ENCODE measurements at regions not wholly inside any gene's neighbourhood (a gene's known extent, or its start where the extent isn't known, plus 50 kb on each side); places are given as distances from the start of the nearest gene placed in this dataset.

GRCh38 chr6:47163536-47163935 is 121.4 kb upstream of the ADGRF1 start:
- Histone ChIP-seq H3K4me1 (ENCODE audit: control insufficient read depth in 2 of 2, insufficient read depth in 2 of 2, low read length in 2 of 2) (no peaks in the 10 kb centered on the region), H3K36me3 (replicated peaks in 1 of 2; ENCODE audit: control extremely low read depth in 1 of 2, control insufficient read depth in 1 of 2, extremely low read depth in 1 of 2, insufficient read depth in 2 of 2, low read length in 1 of 2) (no peaks in the 10 kb centered on the region)
- POLR2A ChIA-PET, result no interaction called here

GRCh38 chr6:47162793-47163192 is 120.7 kb upstream of the ADGRF1 start:
- ATAC-seq (ENCODE audit: low read depth) (no peak), DNase-seq (no peak)
- no peak overlapping the region for H3K9ac ChIP-seq (ENCODE audit: low read length)
- H2AFZ ChIP-seq (ENCODE audit: insufficient read depth, low read depth, low read length, poor library complexity, severe bottlenecking), result no peak overlapping the region
- Mint-ChIP-seq H3K27me3 (no peaks in the 10 kb centered on the region), H3K27ac (no peak overlapping the region), H3K9me3 (ENCODE audit: insufficient read depth) (no peaks in the 10 kb centered on the region), H3K4me1 (peaks cover 4% of the 10 kb centered on the region), H3K4me3 (no peak overlapping the region)
- H3K27ac ChIP-seq (ENCODE audit: low read length in 2 of 2), result no peak overlapping the region
- no peaks in the 10 kb centered on the region for H3K27me3 ChIP-seq (replicated peaks in 1 of 4; ENCODE audit: control extremely low read depth in 1 of 4, control insufficient read depth in 3 of 4, insufficient read depth in 4 of 4, low read length in 3 of 4)
- no peaks in the 10 kb centered on the region for H3K9me3 ChIP-seq (ENCODE audit: control extremely low read depth in 1 of 3, control insufficient read depth in 2 of 3, insufficient read depth in 1 of 3, low read length in 2 of 3)
- no peaks in the 10 kb centered on the region for H3K79me2 ChIP-seq (ENCODE audit: control insufficient read depth, insufficient read depth, low read length)
- CTCF ChIA-PET, result no interaction called here
- POLR2A ChIA-PET, result no interaction called here
- TF ChIP-seq CTCF (IDR thresholded peaks at IDR 0.05), result no peak
- TF ChIP-seq EZH2 (IDR thresholded peaks at IDR 0.05; ENCODE audit: borderline replicate concordance, insufficient read depth, low read depth, low read length, poor library complexity, severe bottlenecking), result no peak
- intact Hi-C loops (cut with micrococcal nuclease), result no loop called here
- H3K4me2 ChIP-seq (replicated peaks; ENCODE audit: low read depth, low read length, poor library complexity, severe bottlenecking), result no peak overlapping the region
- H3K36me3 ChIP-seq (replicated peaks in 1 of 2; ENCODE audit: control extremely low read depth in 1 of 2, control insufficient read depth in 1 of 2, extremely low read depth in 1 of 2, insufficient read depth in 2 of 2, low read length in 1 of 2), result no peaks in the 10 kb centered on the region
- no peak overlapping the region for H3K4me3 ChIP-seq (ENCODE audit: control extremely low read depth in 1 of 5, extremely low read depth in 1 of 5, insufficient read depth in 1 of 5, low read depth in 2 of 5, low read length in 4 of 5)
- no peaks in the 10 kb centered on the region for H3K4me1 ChIP-seq (ENCODE audit: control insufficient read depth in 2 of 2, insufficient read depth in 2 of 2, low read length in 2 of 2)
- H4K20me1 ChIP-seq (ENCODE audit: control insufficient read depth, insufficient read depth, low read length, poor library complexity, severe bottlenecking), result no peaks in the 10 kb centered on the region
- WGBS (ENCODE audit: insufficient coverage), result 30% methylated on average over 2 of the region's 2 CpGs

More at GRCh38 chr6:47163536-47163935, 121.4 kb upstream of the ADGRF1 start:
- H3K27me3 Mint-ChIP-seq, result no peaks in the 10 kb centered on the region
- H3K79me2 ChIP-seq (ENCODE audit: control insufficient read depth, insufficient read depth, low read length), result no peaks in the 10 kb centered on the region
- no peaks in the 10 kb centered on the region for H4K20me1 ChIP-seq (ENCODE audit: control insufficient read depth, insufficient read depth, low read length, poor library complexity, severe bottlenecking)
- DNase-seq (no peak), ATAC-seq (ENCODE audit: low read depth) (no peak)
- H3K27ac ChIP-seq (ENCODE audit: low read length in 2 of 2), result no peak overlapping the region
- H3K4me2 ChIP-seq (replicated peaks; ENCODE audit: low read depth, low read length, poor library complexity, severe bottlenecking), result no peak overlapping the region
- TF ChIP-seq CTCF (IDR thresholded peaks at IDR 0.05) (no peak), EZH2 (IDR thresholded peaks at IDR 0.05; ENCODE audit: borderline replicate concordance, insufficient read depth, low read depth, low read length, poor library complexity, severe bottlenecking) (no peak)
- WGBS (ENCODE audit: insufficient coverage), result 71% methylated on average over 1 of the region's 3 CpGs
- peaks cover 4% of the 10 kb centered on the region for H3K4me1 Mint-ChIP-seq
- no peaks in the 10 kb centered on the region for H3K9me3 ChIP-seq (ENCODE audit: control extremely low read depth in 1 of 3, control insufficient read depth in 2 of 3, insufficient read depth in 1 of 3, low read length in 2 of 3)
- intact Hi-C loops (cut with micrococcal nuclease), result no loop called here
- H2AFZ ChIP-seq (ENCODE audit: insufficient read depth, low read depth, low read length, poor library complexity, severe bottlenecking), result no peak overlapping the region
- CTCF ChIA-PET, result no interaction called here
- H3K4me3 ChIP-seq (ENCODE audit: control extremely low read depth in 1 of 5, extremely low read depth in 1 of 5, insufficient read depth in 1 of 5, low read depth in 2 of 5, low read length in 4 of 5), result no peak overlapping the region
- no peaks in the 10 kb centered on the region for H3K9me3 Mint-ChIP-seq (ENCODE audit: insufficient read depth)
- H3K27ac Mint-ChIP-seq, result no peak overlapping the region
- H3K9ac ChIP-seq (ENCODE audit: low read length), result no peak overlapping the region
- no peaks in the 10 kb centered on the region for H3K27me3 ChIP-seq (replicated peaks in 1 of 4; ENCODE audit: control extremely low read depth in 1 of 4, control insufficient read depth in 3 of 4, insufficient read depth in 4 of 4, low read length in 3 of 4)
- H3K4me3 Mint-ChIP-seq, result no peak overlapping the region

All from B cell (primary cell).